ENCODE measurements at regions not wholly inside any gene's neighbourhood (a gene's known extent, or its start where the extent isn't known, plus 50 kb on each side); places are given as distances from the start of the nearest gene placed in this dataset.

GRCh38 chr2:4964579-4964978 is 727.6 kb upstream of the SOX11 start:
- POLR2A ChIA-PET: no interaction called here
- no peak overlapping the region for H3K27ac ChIP-seq (ENCODE audit: control insufficient read depth, insufficient read depth)
- no TSS peak for BruUV-seq (replicated peaks)
- in situ Hi-C loops (cut with MboI) (no loop called here), intact Hi-C loops (cut with micrococcal nuclease; ENCODE audit: unreplicated experiment) (no loop called here)
- no peaks in the 10 kb centered on the region for H3K9me3 ChIP-seq (replicated peaks; ENCODE audit: control insufficient read depth, insufficient read depth, low read length)
- H3K79me2 ChIP-seq (ENCODE audit: control insufficient read depth, insufficient read depth, low read length): no peaks in the 10 kb centered on the region
- no peaks in the 10 kb centered on the region for H4K20me1 ChIP-seq (ENCODE audit: control insufficient read depth, insufficient read depth)
- RAD21 ChIA-PET (ENCODE audit: unreplicated experiment): no interaction called here
- H3K36me3 ChIP-seq (ENCODE audit: control insufficient read depth in 2 of 2, insufficient read depth in 2 of 2, low read length in 1 of 2): no peaks in the 10 kb centered on the region
- ATAC-seq (no peak), DNase-seq (ENCODE audit: low read depth, low spot score) (no peak), FAIRE-seq (no peak)
- SMC1A ChIA-PET (ENCODE audit: uncharacterized antibody, unreplicated experiment): interaction anchor here (0.6 kb wide), 1 partner anchor 61 kb away, joined by 3 read pairs; no protein-coding TSS in a partner anchor
- no peak overlapping the region for H3K4me3 ChIP-seq
- no peak overlapping the region for H3K9ac ChIP-seq (ENCODE audit: control insufficient read depth, insufficient read depth, low read length)
- no peak overlapping the region for H3K4me2 ChIP-seq (ENCODE audit: control insufficient read depth, insufficient read depth)
- no peak for TF ChIP-seq ZBTB33 (IDR thresholded peaks at IDR 0.05)
- no peak for TF ChIP-seq CBX5 (IDR thresholded peaks at IDR 0.05; ENCODE audit: low read depth)
- no peak for TF ChIP-seq ZNF217 (IDR thresholded peaks at IDR 0.05)
- TF ChIP-seq PAX8 (IDR thresholded peaks at IDR 0.05): no peak
- no peak for TF ChIP-seq FOXK2 (IDR thresholded peaks at IDR 0.05)
- TF ChIP-seq ZZZ3 (IDR thresholded peaks at IDR 0.05; ENCODE audit: control insufficient read depth, insufficient read length, low read depth): no peak
- no peak for TF ChIP-seq NR2C2 (IDR thresholded peaks at IDR 0.05; ENCODE audit: borderline replicate concordance, control insufficient read depth, insufficient read length, low read depth)
- TF ChIP-seq NRF1 (conservative IDR thresholded peaks at IDR 0.05; ENCODE audit: low read depth, low read length): no peak
- TF ChIP-seq IKZF2 (IDR thresholded peaks at IDR 0.05): no peak
- TF ChIP-seq TAF1 (IDR thresholded peaks at IDR 0.05; ENCODE audit: borderline replicate concordance, low read depth, low read length): no peak
- TF ChIP-seq BCL11A (IDR thresholded peaks at IDR 0.05; ENCODE audit: low read depth, low read length): no peak
- TF ChIP-seq ZBED1 (IDR thresholded peaks at IDR 0.05; ENCODE audit: borderline replicate concordance): no peak
- no peak for TF ChIP-seq EZH2 (IDR thresholded peaks at IDR 0.05; ENCODE audit: borderline replicate concordance, control insufficient read depth, low read depth, low read length)
- no peak for TF ChIP-seq ZSCAN29 (IDR thresholded peaks at IDR 0.05)
- no peak for TF ChIP-seq NFIC (IDR thresholded peaks at IDR 0.05; ENCODE audit: low read depth, low read length)
- WGBS (ENCODE audit: insufficient coverage, insufficient replicate concordance, low lambda C conversion rate, missing lambda C conversion rate): 45% methylated on average over 16 of the region's 16 CpGs
- H2AFZ ChIP-seq (ENCODE audit: control insufficient read depth, low read depth, low read length): no peak overlapping the region
- CTCF ChIA-PET: no interaction called here
- no peaks in the 10 kb centered on the region for H3K27me3 ChIP-seq (replicated peaks in 1 of 2; ENCODE audit: control insufficient read depth in 2 of 2, insufficient read depth in 2 of 2, low read length in 1 of 2)
- H3K4me1 ChIP-seq (ENCODE audit: control insufficient read depth, insufficient read depth, low read length): no peaks in the 10 kb centered on the region

Measured in GM12878 (cell line).